ENCODE measurements at regions not wholly inside any gene's neighbourhood (a gene's known extent, or its start where the extent isn't known, plus 50 kb on each side); places are given as distances from the start of the nearest gene placed in this dataset.

DNA sequence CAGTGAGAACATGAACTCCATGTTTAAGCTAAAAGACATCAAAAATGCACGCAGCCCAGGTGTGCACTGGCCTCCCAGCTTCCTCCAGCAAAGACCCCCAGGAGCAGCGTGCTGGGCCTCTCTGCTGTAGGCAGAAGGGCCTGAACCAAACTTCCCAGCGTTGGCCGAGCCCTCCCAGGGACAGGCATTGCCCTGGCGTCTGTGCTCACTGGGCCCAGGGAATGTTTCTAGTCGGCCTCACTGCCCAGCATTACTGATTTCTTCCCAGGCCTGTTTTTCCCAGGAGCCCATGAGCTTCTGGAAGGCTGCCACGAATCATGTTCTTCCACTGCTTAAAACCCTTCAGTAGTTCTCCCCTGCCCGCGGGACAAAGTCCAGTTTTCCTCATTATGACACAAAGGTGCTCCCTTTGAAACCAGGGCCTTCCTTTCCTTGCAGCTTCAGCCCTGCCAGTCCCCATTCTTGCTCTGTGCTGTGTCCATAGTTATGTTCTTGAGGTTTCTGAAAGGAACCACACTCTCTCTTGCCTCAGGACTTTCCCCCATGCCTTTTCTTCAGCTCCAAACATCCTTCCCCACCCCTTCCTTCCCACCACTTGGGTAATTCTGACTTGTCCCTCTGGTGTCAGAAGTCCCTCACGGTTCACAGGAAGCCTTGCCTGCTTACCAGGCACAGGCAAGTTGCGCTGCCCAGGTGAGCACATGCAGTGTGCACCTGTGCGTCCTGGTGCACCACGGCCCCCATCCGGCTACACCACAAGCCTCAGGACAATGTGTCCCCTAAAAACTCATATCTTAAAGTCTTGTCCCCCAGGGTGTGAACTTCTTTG is 93.4 kb upstream of the ENPP6 start:
- intact Hi-C loops (cut with micrococcal nuclease): no loop called here

DNA sequence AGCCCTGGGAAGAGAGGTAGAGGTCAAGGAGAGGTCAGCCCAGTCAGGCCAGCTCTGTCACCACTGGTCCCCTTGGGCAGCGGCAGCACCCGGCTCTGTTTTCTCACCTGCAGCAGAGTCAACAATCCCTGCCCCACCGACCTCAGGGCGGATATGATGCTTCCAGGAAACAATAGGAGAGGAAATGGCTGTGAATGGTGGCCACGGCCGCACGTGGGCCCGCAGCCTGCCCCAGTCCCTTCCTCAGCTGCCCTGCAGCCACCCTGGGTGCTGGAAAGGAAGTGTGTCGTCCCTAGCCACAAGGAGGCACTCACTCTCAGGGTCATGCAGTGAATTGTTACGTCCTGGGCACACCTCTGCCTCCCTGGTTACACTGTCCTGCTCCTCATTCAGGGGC is 92.5 kb upstream of the ENPP6 start:
- intact Hi-C loops (cut with micrococcal nuclease): no loop called here

DNA sequence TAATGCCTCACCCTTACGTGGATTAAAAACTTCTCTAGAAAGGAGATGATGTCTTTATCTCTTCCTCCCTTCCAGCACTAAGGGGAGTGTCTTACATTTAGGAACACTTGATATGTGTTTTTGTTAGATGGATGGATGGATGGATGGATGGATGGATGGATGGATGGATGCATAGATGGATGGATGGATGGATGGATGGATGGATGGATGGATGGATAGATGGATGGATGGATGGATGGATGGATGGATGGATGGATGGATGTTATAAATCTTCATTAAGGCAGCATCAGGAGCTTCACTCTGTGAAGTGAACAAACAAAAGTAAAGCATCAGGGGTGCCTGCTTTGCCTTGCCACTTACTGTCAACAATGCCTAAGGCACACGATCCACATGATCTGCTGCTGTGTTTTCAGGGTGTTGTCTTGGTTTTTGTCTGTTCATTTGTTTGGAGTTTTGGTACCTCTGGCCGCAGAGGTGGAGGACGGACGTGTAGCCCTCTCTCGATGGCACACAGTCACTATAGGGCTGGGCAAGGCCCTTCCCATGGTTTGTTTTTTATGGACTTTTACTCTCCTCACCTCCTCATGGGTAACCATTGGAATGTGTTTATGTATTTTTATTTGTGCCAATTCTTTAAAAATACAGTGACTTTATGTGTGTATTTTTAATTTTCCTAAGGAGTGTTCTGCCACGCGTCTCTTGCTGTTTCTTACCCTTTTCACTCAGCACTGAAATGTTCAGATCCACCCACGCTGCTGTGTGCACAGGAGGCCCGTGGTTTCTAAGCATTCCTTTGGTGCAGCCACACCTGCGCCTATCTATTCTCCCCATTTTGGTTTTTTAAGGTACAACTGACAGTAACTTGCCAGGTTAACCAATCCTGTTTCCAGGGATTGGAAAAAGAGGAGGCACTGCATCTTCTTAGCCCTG is 91.8 kb upstream of the ENPP6 start:
- intact Hi-C loops (cut with micrococcal nuclease): no loop called here

DNA sequence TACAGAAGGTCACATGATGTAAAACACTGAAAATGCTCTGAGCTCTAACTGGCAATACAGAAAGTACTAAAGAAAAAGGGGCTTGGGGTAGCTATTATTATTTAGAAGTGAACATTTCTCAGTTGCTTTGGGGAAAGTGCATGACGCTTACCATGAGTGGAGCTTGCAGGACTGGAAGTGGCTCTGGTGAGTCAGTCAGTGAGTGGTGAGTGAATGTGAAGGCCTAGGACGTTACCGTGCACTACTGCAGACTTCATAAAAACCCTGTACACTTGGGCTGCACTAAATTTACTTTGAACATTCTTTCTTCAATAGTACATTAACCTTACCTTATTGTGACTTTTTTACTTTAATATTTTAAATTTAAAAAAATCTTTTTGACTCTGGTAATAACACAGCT is 89.3 kb upstream of the ENPP6 start:
- intact Hi-C loops (cut with micrococcal nuclease): no loop called here

DNA sequence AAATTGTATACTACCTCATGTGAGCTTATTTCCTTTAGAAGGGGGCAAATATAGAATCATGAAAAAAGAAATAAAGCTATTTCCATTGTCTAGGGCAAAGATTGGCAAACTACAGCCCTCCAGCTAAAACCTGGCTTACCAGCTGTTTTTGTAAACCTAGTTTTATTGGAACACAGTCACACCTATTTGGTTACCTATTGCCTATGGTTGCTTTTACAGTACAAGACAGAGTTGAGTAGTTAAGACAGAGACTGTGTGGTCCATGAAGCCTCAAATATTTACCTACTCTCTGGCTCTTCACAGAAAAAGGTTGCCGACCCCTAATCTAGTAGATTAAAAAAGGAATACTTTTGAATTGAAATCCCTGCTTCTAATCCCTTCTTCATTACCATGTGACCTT is 88.8 kb upstream of the ENPP6 start:
- intact Hi-C loops (cut with micrococcal nuclease): no loop called here

DNA sequence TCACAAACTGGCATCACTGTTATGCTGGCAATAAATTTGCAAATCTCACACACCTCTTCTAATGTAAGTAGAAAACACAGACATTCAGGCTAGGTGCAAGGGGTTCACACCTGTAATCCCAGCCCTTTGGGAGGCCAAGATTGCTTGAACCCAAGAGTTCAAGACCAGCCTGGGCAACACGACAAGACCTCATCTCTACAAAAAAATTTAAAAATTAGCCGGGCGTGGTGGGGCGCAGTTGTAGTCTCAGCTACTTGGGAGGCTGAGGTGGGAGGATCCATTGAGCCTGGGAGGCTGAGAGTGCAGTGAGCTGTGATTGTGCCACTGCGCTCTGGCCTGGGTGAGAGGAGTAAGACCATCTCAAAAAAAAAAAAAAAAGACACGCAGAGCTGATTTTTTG is 83.1 kb upstream of the ENPP6 start:
- intact Hi-C loops (cut with micrococcal nuclease): no loop called here

DNA sequence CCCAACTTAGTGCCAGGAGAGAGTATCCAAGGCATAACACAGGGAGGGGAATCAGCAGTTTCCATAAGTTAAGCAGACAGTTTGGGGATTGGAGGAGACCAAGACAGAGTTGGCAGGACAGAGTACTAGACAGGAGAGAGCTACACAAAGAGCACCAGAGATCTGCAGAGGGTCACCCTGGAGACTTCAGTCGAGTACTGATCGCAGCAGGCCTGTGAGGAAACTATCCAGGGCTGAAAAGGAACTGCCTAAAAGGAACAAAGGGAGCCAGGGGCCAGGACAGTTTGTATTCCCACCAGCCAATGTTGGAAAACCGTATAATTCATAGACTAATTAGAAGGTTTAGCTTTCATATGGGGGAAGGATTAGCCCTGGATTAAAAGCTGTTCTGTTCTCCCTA is 80.6 kb upstream of the ENPP6 start:
- intact Hi-C loops (cut with micrococcal nuclease): no loop called here

DNA sequence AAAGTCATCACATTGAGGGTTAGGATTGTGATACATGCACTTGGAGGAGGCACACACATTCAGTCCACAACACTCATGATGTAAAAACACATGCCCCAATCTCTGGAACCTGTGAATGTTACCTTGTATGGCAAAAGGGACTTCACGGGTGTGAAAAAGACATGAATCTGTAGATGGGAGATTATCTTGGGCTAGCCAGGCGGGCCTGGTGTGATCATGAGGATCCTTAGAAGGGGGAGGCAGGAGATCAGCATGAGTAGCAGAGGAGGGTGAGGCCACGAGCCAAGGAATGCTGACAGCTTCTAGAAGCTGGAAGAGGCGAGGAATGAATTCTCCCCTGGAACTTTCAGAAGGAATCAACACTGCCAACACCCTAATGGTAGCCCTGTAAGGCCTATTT is 77.5 kb upstream of the ENPP6 start:
- intact Hi-C loops (cut with micrococcal nuclease): no loop called here

DNA sequence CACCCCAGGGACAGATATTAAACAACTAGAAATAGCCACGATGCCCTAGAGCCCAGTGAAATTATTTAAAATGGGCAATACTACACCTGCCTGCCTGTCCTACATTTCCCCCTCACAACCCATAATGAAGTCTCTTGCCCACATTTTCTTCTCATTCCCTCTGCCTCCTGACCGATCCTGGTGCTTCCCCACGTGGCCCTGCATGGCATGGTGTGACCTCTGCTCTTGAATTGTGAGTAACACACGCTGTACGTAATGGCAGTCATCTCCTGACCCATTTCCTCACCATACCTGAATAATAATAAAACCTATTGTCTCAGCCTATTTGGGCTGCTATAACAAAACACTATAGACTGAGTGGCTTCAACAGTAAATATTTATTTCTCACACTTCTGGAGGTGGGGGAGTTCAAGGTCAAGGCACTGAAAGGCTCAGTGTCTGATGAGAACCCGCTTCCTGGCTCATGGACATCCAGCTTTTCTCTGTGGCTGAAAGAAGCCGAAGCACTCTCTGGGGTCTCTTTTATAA is 77.0 kb upstream of the ENPP6 start:
- intact Hi-C loops (cut with micrococcal nuclease): no loop called here

DNA sequence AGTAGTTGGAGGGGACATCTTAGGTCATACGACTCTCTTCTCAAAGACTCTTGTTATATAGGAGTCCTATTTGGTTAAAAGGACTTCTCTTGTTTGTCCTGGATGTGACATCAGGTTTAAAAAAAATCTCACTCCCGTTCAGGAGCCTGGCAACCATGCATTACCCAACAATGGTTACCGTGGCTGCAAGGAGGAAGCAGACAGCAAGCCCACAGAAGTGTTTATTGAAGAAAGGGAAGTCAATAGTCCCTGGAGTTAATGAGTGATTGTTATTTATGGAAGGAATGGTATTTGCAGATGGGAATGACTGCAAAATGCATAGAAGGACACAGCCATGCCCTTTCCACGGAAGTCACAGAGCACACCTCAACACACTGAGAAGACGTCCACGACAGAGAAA is 75.9 kb upstream of the ENPP6 start:
- intact Hi-C loops (cut with micrococcal nuclease): no loop called here

DNA sequence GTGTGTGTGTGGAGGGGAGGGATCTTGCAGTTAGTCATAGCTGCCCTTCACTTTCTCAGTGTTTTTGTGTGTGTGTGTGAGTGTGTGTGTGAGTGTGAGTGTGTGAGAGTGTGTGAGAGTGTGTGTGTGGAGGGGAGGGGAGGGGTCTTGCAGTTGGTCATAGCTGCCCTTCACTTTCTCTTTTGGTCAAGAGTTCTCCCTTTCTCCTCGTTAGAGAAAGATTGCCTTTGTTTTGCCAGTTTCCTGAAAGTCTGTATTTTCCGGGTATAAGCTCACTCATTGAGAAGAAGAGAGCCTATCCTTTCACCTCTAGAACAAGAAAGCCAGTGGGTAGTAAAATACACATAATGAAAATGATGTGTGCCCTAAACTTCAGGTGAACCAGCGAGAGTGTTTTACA is 75.2 kb upstream of the ENPP6 start:
- intact Hi-C loops (cut with micrococcal nuclease): no loop called here

DNA sequence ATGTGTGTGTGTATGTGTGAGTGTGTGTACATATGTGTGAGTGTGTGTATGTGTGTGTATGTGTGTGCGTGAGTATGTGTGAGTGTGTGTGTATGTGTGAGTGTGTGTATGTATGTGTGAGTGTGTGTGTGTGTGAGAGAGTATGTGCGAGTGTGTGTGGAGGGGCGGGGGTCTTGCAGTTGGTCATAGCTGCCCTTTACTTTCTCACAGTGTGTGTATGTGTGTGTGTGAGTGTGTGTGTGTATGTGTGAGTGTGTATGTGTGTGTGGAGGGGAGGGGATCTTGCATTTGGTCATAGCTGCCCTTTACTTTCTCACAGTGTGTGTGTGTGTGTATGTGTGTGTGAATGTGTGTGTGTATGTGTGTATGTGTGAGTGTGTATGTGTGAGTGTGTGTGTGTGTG is 74.8 kb upstream of the ENPP6 start:
- intact Hi-C loops (cut with micrococcal nuclease): no loop called here

DNA sequence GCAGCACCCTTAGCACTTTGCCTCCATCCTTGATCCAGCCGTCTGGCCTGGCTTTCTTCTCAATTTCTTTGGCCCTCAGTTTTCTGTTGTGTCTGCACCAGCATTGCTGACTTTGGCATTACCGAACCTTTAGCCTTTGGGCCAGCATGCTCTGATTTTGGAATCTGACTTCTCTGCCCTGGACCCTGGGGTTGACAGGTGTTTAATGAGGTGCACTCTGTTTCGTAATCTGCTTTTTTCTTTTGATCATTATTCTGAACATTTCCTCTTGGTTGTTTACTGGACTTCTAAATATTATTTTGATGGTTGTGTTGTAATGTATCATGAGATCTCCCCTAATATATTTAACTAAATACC is 71.5 kb upstream of the ENPP6 start:
- intact Hi-C loops (cut with micrococcal nuclease): no loop called here

DNA sequence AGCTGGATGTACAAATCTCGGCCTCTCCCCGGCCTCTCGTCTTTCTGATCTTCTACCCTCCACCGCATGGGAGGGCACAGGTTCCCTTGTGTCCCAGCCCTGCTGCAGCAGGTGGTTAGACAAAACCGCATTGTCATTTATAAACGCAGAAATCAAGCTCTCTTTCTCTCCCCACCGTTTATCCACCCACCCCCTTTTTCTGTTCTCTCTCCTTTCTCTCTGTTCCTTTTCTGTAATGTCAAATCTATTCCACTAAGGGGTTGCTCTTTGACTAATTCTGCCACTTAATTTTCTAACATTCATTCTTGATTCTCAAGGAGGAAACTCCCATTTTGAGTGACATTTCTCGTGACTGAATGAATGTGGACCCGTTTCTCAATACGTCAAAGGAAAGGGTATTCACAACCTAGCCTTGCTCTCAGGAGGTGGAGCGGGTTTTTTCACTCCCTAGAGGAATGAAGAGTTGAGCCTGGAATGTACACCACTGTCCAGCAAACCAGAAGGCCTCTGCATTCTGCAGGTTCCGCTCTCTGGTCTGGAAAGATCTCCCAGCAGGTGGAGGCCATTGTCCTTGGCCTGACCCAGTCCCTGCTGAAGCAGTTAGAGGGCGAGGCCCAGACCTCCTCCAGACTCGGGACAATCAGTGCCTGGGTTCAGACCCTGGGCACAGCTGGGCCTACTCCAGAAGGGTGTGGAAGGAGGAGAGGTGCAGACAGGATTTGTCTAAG is 70.9 kb upstream of the ENPP6 start:
- intact Hi-C loops (cut with micrococcal nuclease): no loop called here

DNA sequence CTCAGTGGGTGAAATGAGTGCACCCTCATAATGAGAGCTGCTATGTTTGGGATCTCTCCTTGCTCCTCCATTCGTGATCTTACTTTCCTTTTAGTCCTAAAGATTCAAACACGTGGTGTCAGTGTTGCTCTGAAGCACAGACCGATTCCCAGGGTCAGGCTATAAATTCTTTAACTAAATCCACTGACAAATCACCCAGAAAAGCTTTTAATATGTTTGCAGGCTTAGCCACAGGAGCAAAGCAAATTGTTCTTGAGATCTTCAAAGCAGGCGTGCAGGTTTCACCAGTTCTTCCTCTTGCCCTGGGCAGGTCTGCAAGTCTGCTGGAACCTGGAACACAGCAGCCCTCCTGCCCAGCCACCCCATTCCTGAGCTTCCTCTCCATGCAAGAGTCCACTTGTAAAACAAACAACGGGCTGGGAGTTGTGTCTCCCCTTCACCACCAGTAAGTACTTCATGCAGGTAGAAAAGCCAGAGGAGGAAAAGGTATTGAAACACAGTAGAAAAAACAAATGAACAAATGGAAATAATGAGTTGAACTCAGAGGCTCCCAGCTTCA is 70.1 kb upstream of the ENPP6 start:
- intact Hi-C loops (cut with micrococcal nuclease): no loop called here

DNA sequence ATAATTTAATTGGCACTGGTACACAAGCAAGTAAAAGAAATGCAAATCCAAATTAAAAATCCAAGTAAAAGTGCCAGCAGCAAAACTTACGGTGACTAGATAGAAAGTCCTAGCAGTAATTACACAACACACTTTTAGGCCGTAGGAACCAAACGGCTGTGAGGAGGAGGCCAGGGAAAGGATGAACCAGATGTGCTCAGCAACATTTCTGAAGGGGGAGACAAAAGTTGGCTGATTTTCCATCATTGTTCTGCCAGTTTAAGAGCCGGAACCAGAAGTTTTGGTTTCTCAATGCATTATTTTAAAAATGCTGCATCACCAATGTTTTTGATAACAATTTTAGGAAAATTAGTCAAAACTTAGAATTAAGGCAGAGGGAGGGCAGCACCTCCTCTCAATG is 68.7 kb upstream of the ENPP6 start:
- intact Hi-C loops (cut with micrococcal nuclease): no loop called here

DNA sequence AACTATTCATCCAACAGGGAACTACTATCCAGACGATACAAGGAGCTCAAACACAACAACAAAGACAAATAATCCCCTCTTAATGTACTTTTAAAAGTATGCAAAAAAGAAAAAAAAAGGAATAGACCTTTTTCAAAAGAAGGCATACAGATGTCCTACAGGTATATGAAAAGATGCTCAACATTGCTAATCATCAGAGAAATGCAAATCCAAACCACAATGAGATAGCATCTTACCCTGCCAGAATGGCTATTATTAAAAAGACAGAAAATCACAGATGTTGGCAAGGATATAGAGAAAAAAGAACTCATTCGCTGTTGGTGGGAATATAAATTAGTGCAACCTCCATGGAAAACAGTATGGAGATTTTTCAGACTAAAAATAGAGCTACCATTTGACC is 67.1 kb upstream of the ENPP6 start:
- intact Hi-C loops (cut with micrococcal nuclease): loop anchor here (5.0 kb wide), 6 partner anchors 33 to 363 kb away; partner anchors contain the start of genes CASP3, IRF2 and PRIMPOL

DNA sequence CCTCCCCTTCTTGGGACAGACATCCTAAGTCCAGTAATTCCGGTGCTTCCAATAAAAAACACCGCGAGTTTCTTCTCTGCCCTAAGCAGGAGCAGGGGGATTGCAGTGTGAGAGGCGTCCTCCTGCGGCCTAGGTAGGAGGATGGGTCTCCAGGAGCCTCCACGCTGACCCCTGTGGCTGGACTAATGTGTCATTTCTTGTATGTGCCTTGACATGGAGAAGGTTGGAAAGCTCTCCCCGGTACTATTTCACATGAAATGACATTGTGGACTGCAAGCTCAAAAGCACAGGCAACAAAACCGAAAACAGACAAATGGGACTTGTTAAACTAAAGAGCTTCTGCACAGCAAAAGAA is 66.6 kb upstream of the ENPP6 start:
- intact Hi-C loops (cut with micrococcal nuclease): loop anchor here (5.0 kb wide), 6 partner anchors 33 to 363 kb away; partner anchors contain the start of genes CASP3, IRF2 and PRIMPOL

DNA sequence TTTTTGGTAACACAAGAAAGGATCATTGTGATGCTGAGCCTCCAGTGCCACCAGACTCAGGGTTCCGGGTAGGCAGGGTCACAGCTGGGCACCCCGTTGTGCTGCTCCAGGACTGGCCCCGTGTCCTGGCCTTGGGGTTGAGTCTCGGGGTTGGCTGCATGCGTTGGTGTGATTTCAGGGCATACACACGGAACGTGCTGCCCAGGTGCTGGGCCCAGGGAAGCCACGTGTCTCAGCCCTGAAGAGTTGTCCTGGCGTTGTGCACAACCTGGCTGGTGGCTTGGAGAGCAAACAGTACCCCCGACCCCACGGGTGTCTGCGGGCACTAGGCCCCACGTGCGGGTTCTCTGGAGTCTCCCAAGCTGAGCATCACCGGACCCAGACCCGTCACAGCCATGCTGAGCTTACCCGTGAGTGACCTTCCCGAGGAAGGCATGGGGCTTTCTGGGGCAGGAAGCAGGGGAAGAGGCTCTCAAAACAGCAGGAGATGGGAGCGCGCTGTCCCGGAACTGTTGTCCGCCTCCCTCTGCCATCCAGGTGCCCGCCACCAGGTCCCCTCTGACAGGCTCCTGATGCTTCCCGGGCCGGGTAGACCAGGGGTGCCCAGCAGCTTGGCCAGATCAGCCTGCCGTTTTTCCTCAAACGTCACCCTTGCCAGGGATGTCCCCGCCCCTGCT is 66.1 kb upstream of the ENPP6 start:
- intact Hi-C loops (cut with micrococcal nuclease): loop anchor here (5.0 kb wide), 6 partner anchors 34 to 364 kb away; partner anchors contain the start of genes CASP3, IRF2 and PRIMPOL

DNA sequence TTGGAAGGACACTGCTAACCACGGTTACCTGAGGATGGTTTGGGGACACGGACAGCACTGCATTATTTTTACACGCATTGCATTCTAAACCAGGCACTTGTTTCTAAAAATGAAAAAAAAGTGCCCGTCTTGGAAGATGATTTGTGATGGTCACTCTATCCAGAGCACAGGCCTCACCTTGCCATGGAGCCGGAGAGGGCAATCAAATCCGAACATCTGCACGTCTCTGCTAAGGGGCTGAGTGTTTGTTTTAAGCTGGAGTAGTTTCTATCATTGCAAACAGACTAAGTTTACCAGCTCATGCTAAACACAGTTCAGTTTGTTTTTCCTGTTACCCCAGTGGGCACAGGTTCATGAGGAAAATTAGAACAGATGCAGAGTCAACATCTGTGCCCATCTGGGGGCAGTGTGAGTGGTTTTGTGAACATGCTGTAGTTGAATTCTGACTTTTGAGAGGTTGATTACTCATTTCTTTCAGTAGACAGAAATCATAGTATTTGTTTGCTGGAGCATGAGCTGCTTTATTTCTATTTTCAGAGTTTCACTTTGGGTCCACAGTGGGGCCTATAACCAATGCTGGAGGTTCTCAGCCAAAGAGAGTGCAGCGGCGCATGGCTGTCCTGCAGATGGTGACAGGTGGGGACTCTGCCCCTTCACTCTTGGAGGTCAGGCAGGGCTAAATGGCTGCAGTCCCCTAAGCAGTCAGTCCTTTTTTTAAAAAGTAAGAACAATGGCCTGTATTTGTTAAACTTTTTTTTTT is 65.4 kb upstream of the ENPP6 start:
- intact Hi-C loops (cut with micrococcal nuclease): loop anchor here (1.0 to 5.0 kb wide), 7 partner anchors 15 to 364 kb away; partner anchors contain the start of genes CASP3, IRF2 and PRIMPOL

Measured in T-helper 2 cell treated with Interferon-gamma antibody and Interleukin-4, amounts not matched to agents 100 ng/mL and 5 ng/mL, for 36 hours (primary cell).